Upper lobe of left lung (tissue), 4 donors: ENCODE measurements at regions not wholly inside any gene's neighbourhood (a gene's known extent, or its start where the extent isn't known, plus 50 kb on each side); places are given as distances from the start of the nearest gene placed in this dataset.

Source experiments
- EP300 ChIP-seq, 4 donors: sonication (generic); formaldehyde crosslinking; IDR thresholded peaks; one replicate each; pipeline ENCODE4 v1.5.1; 2017; ENCODE audit warnings: antibody characterized with exemption in 4 of 4, control low read depth in 2 of 4
- TF ChIP-seq, protein P1 (sequence below), 6 experiments: fragments of 450-650 bp in 4 of 6; fragments of 200-600 bp in 2 of 6; sonication (generic) in 2 of 6; IDR thresholded peaks; one replicate each; pipeline ENCODE4 v1.5.1; 2016 to 2019; ENCODE audit warnings: antibody characterized with exemption in 6 of 6

DNA sequence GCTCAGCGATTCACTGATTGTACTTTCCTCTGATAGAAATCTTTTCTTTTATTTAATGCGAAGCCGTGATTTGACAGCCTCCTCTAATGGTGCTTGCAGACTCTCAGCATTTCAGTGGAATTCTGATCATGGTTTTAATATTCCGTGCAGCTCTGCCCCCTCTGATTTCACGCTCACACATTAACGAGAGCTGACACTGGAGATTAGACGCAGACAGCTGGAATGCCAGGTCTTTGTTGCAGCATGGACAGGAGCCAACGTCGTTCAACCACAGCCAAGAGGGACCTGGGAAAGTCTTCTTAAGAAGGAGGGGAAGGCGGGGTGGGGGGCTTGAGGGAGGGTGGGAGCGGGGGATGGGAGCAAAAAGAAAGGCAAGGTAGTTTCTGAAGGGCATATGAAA, 186.4 kb downstream of the BLID start:
- TF ChIP-seq EP300 (IDR thresholded peaks at IDR 0.05) = no peak
- TF ChIP-seq, protein P1, sequence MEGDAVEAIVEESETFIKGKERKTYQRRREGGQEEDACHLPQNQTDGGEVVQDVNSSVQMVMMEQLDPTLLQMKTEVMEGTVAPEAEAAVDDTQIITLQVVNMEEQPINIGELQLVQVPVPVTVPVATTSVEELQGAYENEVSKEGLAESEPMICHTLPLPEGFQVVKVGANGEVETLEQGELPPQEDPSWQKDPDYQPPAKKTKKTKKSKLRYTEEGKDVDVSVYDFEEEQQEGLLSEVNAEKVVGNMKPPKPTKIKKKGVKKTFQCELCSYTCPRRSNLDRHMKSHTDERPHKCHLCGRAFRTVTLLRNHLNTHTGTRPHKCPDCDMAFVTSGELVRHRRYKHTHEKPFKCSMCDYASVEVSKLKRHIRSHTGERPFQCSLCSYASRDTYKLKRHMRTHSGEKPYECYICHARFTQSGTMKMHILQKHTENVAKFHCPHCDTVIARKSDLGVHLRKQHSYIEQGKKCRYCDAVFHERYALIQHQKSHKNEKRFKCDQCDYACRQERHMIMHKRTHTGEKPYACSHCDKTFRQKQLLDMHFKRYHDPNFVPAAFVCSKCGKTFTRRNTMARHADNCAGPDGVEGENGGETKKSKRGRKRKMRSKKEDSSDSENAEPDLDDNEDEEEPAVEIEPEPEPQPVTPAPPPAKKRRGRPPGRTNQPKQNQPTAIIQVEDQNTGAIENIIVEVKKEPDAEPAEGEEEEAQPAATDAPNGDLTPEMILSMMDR (IDR thresholded peaks at IDR 0.05) = no peak
